M059J (cell line): ENCODE measurements at regions not wholly inside any gene's neighbourhood (a gene's known extent, or its start where the extent isn't known, plus 50 kb on each side); places are given as distances from the start of the nearest gene placed in this dataset.
A peak's percentile ranks its signal among the peaks of the same experiment; 100 is the strongest.
"Not testable (repeated sequence)": the region's sequence is repeated elsewhere in the genome, so short reads cannot be mapped to it uniquely, and the experiment has no call there.

Experiments used
- DNase-seq: peaks from one replicate; pipeline ENCODE4 v3.0.0-alpha.2; 2012; ENCODE audit warnings: low read depth

GRCh38 chr9:2395814-2396612 lies 225.6 kb upstream of the VLDLR start:
- DNase-seq = no peak

DNA sequence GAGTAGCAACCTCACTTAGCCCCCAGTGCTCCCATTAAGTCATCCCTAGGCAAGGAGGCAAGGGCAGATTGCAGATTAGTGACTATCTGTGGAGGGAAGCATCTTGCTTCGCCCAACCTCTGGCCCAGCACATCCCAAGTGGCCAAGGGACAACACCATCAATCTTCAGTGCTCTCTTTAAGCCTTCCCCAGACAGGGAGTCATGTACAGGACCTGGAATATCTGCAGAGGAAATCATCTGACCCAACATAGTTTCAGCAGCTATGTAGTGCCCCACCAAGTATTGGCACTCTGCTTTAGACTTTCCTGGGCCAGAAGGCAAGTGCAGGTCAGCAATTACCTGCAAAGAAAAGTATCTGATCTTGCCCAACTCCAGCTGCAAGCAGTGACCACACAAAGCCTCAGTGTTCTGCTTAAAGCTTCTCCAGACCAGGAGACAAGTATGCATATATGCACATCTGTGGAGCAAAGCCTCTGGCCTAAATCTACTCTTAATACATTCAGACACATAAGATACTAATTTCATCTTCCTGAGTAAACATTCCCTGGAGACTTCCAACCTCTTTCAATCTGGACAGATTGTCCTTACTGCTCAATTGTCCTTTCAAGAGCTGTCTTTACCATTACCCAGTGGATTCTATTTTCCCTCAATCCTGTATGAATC lies 224.8 kb upstream of the VLDLR start:
- DNase-seq = no peak

- DNase-seq = not testable (repeated sequence)
Observed at GRCh38 chr9:2397875-2398274, 223.7 kb upstream of the VLDLR start.

DNA sequence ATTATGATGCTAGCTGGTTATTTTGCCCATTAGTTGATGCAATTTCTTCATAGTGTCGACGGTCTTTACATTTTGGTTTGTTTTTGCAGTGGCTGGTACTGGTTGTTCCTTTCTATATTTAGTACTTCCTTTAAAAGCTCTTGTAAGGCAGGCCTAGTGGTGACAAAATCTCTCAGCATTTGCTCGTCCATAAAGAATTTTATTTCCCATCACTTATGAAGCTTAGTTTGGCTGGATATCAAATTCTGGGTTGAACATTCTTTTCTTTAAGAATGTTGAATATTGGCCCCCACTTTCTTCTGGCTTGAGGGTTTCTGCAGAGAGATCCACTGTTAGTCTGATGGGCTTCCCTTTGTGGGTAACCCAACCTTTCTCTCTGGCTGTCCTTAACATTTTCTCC lies 219.8 kb upstream of the VLDLR start:
- not testable (repeated sequence) for DNase-seq

GRCh38 chr9:2403701-2404100 lies 217.9 kb upstream of the VLDLR start:
- no peak for DNase-seq

GRCh38 chr9:2406252-2406651 lies 215.3 kb upstream of the VLDLR start:
- no peak for DNase-seq

DNA sequence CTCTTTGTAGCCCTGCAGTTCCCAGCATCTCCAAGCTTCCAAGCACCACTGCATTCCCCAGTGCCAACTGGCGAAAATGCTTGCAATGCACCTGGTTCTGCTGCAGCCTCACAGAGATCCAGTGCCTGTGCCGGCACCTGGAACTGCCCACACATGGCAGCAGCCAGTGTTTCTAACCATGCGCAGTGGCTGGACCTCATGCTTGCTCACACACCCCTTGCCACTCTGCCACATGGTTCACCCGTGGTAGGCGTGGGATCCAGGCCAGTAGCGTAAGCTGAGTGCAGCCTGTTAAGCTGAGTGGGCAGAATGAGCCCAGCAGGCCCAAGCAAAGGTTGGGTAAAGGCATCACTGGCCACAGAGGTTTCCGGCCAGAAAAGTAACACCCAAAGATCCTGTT lies 214.1 kb upstream of the VLDLR start:
- DNase-seq = no peak

- peak; percentile 86 for DNase-seq
Observed at GRCh38 chr9:2411459-2412215, 209.9 kb upstream of the VLDLR start.

DNA sequence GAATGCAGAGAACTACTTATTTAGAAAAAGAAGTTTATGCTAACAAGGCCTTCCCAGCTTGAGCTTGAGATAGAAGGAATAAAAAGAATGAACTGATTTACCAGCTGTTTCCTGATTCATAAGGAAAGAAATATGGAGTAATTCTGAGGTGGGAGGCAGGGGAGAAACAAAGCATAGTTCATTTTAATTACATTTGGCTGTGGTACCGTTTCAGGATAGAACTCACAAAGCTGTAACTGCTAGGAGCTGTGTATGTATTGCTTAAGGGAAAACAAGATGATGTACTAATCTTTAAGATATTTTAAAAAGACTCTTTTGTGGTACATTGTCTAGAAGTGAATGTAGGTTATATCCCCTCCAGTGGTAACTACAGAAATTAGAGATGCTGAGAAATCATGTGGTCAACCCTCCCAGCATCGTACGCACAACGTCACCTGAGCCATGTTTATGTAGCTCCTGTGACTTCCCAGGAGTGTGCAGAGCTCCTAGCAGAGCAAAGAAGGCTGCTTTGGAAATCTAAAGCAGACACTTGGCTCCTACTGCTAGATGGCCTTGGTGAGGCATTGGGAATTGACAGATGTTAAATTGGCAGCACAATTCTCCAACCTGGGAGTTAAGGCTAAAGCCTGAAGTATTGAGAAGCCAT lies 208.3 kb upstream of the VLDLR start:
- peak; percentile 18 for DNase-seq

GRCh38 chr9:2414465-2414864 lies 207.1 kb upstream of the VLDLR start:
- peak; percentile 72 for DNase-seq

GRCh38 chr9:2415326-2415725 lies 206.3 kb upstream of the VLDLR start:
- no peak for DNase-seq

- DNase-seq = no peak
Observed at GRCh38 chr9:2417730-2418129, 203.9 kb upstream of the VLDLR start.

DNA sequence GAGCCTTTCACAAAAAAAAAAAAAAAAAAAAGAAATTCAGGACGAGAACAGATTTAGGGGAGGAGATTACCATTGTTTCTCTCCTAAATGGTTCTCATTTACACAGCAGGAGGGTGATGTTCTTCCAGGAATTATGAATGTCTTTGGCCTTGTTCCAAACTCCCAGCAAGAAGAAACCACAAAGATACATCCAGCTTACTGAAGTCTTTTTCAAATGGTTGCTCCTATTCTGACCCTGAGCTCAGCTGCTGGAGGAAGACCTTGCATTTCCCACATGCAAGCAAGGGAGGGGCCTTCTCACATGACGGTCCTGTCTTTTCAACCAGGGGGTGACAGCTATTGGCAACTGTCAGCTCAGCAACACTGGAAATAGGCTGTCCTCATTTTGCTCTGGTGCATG lies 203.0 kb upstream of the VLDLR start:
- DNase-seq = peak; percentile 63

DNA sequence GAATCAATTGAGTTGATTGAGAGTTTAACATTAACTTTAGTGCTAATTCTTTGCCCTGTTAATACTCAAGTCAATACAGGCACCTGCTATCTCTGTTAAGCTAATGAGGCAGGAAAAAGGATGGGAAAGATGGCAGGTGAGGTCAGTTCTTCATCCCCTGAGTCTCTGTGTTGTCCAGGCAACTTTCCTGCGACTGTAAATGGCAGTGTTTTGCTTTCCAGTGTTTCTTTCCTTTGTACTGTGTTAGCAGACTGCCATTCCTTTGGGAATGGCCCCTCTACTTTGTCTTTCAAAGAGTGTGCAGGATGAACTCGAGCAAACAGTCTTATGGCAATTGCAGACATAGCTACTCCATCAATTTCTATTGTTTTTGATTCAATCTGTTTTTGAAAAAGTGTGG lies 202.2 kb upstream of the VLDLR start:
- no peak for DNase-seq

DNA sequence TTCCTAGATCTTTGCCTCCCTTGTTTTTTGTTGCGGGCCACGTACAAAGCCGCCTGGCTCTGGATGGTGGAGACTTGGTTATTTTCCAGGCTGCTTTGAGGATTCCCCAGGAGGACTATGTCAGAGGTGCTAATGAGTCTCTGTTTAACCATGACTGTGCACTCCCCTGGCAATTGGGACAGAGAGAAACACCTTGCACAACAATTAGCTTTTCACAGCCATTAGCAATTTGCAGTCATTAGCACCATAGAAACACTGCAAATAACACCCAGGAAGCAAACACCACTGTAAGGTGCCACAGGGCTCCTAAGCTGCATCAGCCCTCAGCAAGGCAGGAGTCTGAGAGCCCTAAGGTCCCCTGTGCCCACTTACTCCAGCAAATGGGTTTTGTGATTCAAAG lies 201.0 kb upstream of the VLDLR start:
- DNase-seq = no peak

GRCh38 chr9:2424619-2425033 lies 197.0 kb upstream of the VLDLR start:
- peak; percentile 49 for DNase-seq

DNA sequence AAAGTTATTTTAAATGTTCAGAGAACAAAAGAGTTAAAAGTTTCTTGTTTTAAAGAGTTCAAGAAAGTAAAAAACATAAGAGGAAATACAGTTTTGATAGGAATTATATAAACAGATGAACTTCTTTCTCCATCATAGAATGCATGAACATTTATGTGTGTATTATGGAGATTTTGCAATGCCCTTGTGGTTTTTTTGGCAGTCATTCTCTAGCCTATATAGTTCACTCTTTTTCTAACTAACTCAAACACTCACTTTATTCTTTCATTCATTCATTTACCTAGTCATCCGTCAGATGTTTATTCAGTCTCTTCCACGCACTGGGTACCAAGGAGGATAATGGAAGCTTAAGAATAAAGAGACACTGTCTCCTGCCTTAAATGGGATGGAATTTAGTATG lies 195.9 kb upstream of the VLDLR start:
- DNase-seq = no peak

DNA sequence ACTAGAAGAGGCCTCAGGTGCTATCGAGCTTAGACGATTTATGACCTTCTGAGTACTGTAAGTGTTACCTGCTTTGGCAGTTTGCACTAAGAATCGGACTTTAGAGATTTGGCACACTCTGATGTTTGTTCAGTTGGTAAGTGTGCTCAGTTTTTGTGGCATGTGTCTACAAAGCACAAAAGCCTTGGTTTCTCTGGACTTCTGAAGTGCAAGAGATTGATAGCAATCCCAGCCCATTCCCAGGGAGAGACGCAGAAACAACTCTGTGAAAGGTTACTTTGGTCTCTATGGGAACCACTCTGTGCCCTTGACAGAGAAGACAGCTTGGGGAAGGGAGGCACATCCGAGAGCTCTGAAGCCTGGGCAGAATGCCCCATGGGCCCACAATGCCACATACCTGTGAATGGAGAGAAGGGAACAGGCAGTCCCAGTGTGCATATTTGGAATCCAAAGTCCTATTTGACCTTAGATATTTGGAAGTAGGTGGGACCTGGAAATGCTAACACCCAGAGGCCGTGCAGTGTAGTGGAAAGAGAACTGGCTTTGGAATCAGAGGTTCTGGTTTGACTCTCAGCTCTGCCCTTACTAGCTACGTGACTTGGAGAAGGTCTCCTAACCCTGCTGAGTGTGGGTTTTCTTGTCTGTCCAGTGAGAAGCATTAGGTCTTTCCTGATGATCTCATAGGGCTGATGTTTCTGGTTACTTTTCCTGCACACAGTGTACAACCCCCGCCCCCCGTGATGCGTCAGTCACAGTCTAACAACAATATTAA lies 194.3 kb upstream of the VLDLR start:
- DNase-seq = peak; percentile 7

- DNase-seq = no peak
Observed at GRCh38 chr9:2439957-2440356, 181.6 kb upstream of the VLDLR start.

GRCh38 chr9:2443933-2444332 lies 177.7 kb upstream of the VLDLR start:
- not testable (repeated sequence) for DNase-seq

GRCh38 chr9:2448193-2448738 lies 173.3 kb upstream of the VLDLR start:
- no peak for DNase-seq
